Activated CD4-positive, alpha-beta T cell treated with anti-CD3 and anti-CD28 coated beads for 36 hours (primary cell): ENCODE measurements at regions not wholly inside any gene's neighbourhood (a gene's known extent, or its start where the extent isn't known, plus 50 kb on each side); places are given as distances from the start of the nearest gene placed in this dataset.

Source experiments
- ATAC-seq: fragments of 200-7000 bp; cut with Tn5 transposase; one replicate; pipeline ENCODE4 v1.10.0; 2021; ENCODE audit warnings: mild to moderate bottlenecking, moderate library complexity
- CTCF ChIA-PET: fragments of 350-600 bp; sonication (Branson Sonifier 250); formaldehyde crosslinking; loops from one replicate; lab custom pipeline; 2021; ENCODE audit warnings: antibody characterized with exemption; lab: Charles Lee
- POLR2A ChIA-PET: fragments of 350-600 bp; sonication (Branson Sonifier 250); formaldehyde crosslinking; loops from one replicate; lab custom pipeline; 2021; ENCODE audit warnings: antibody characterized with exemption, inconsistent platforms; lab: Charles Lee
- DNase-seq: peaks from one replicate; pipeline ENCODE4 v3.0.0-alpha.2; 2020
- H3K27ac Mint-ChIP-seq: one replicate; pipeline ENCODE4 v1.8.0; 2021; ENCODE audit warnings: mixed read lengths
- H3K27me3 Mint-ChIP-seq: one replicate; pipeline ENCODE4 v1.8.0; 2021; ENCODE audit warnings: mixed read lengths
- H3K36me3 Mint-ChIP-seq: one replicate; pipeline ENCODE4 v1.8.0; 2021; ENCODE audit warnings: low read depth, mixed read lengths
- H3K4me1 Mint-ChIP-seq: one replicate; pipeline ENCODE4 v1.8.0; 2021; ENCODE audit warnings: mixed read lengths
- H3K4me3 Mint-ChIP-seq: one replicate; pipeline ENCODE4 v1.8.0; 2021; ENCODE audit warnings: mild to moderate bottlenecking, moderate library complexity, mixed read lengths
- H3K9me3 Mint-ChIP-seq: one replicate; pipeline ENCODE4 v1.8.0; 2021; ENCODE audit warnings: low read depth, mixed read lengths
- intact Hi-C, 2 experiments: fragments of 100-400 bp; cut with DNase I in 1 of 2; cut with micrococcal nuclease in 1 of 2; formaldehyde crosslinking; loops; one replicate each; pipeline versions ENCODE4 v1.14.2 to v1.15.1; 2022 to 2024; cut with DNase I, micrococcal nuclease

GRCh38 chr5:34487956-34488355, 168.2 kb upstream of the RAI14 start:
- intact Hi-C loops: loop anchor here (2.0 to 5.0 kb wide), 2 partner anchors 34 to 515 kb away; no protein-coding TSS in a partner anchor
- H3K27ac Mint-ChIP-seq: no peak overlapping the region
- CTCF ChIA-PET: interaction anchor here (0.8 to 2.5 kb wide), 6 partner anchors 11 to 411 kb away, joined by 3 to 18 read pairs (median 5); no protein-coding TSS in a partner anchor
- POLR2A ChIA-PET: no interaction called here
- no peaks in the 10 kb centered on the region for H3K9me3 Mint-ChIP-seq
- H3K4me3 Mint-ChIP-seq: no peak overlapping the region
- DNase-seq (no peak), ATAC-seq (no peak)
- H3K4me1 Mint-ChIP-seq: peaks cover 4% of the 10 kb centered on the region
- H3K27me3 Mint-ChIP-seq: peaks cover 29% of the 10 kb centered on the region
- no peaks in the 10 kb centered on the region for H3K36me3 Mint-ChIP-seq

- no peak for ATAC-seq
- CTCF ChIA-PET: interaction anchor here (0.6 to 1.7 kb wide), 6 partner anchors 10 to 409 kb away, joined by 3 to 8 read pairs (median 3); no protein-coding TSS in a partner anchor
- no peaks in the 10 kb centered on the region for H3K9me3 Mint-ChIP-seq
These were observed 167.1 kb upstream of the RAI14 start for GRCh38 chr5:34488984-34489383.

GRCh38 chr5:34490506-34491250, 165.4 kb upstream of the RAI14 start:
- Mint-ChIP-seq H3K4me3 (no peak overlapping the region), H3K4me1 (no peaks in the 10 kb centered on the region), H3K36me3 (no peaks in the 10 kb centered on the region), H3K9me3 (no peaks in the 10 kb centered on the region), H3K27ac (no peak overlapping the region), H3K27me3 (peaks cover 28% of the 10 kb centered on the region)
- intact Hi-C loops: no loop called here
- ATAC-seq: no peak
- ChIA-PET CTCF (no interaction called here), POLR2A (interaction anchor here (0.5 kb wide), 1 partner anchor 425 kb away, joined by 3 read pairs; the partner anchor contains the start of genes BRIX1 and RAD1)
- DNase-seq: no peak

More at GRCh38 chr5:34488984-34489383, 167.1 kb upstream of the RAI14 start:
- H3K4me3 Mint-ChIP-seq: no peak overlapping the region
- no peaks in the 10 kb centered on the region for H3K36me3 Mint-ChIP-seq
- peaks cover 30% of the 10 kb centered on the region for H3K27me3 Mint-ChIP-seq
- POLR2A ChIA-PET: no interaction called here
- peaks cover 4% of the 10 kb centered on the region for H3K4me1 Mint-ChIP-seq
- H3K27ac Mint-ChIP-seq: no peak overlapping the region
- no peak for DNase-seq
- intact Hi-C loops: loop anchor here in 1 of 2 experiments (5.0 kb wide), 1 partner anchor 33 kb away; no protein-coding TSS in a partner anchor

GRCh38 chr5:34491251-34491620, 164.9 kb upstream of the RAI14 start:
- Mint-ChIP-seq H3K36me3 (no peaks in the 10 kb centered on the region), H3K4me3 (no peak overlapping the region), H3K9me3 (no peaks in the 10 kb centered on the region), H3K27ac (no peak overlapping the region), H3K27me3 (peaks cover 27% of the 10 kb centered on the region), H3K4me1 (no peaks in the 10 kb centered on the region)
- DNase-seq: no peak
- CTCF ChIA-PET: no interaction called here
- intact Hi-C loops: no loop called here
- POLR2A ChIA-PET: no interaction called here
- ATAC-seq: no peak

- H3K9me3 Mint-ChIP-seq: no peaks in the 10 kb centered on the region
- H3K27me3 Mint-ChIP-seq: peaks cover 8% of the 10 kb centered on the region
- ATAC-seq: no peak
- no peaks in the 10 kb centered on the region for H3K36me3 Mint-ChIP-seq
- POLR2A ChIA-PET: no interaction called here
- no peak overlapping the region for H3K4me3 Mint-ChIP-seq
- H3K4me1 Mint-ChIP-seq: peaks cover 9% of the 10 kb centered on the region
- DNase-seq: no peak
- CTCF ChIA-PET: interaction anchor here (0.6 to 1.6 kb wide), 4 partner anchors 8 to 539 kb away, joined by 3 to 6 read pairs (median 4); no protein-coding TSS in a partner anchor
- no peak overlapping the region for H3K27ac Mint-ChIP-seq
- intact Hi-C loops: no loop called here
These were observed 161.9 kb upstream of the RAI14 start for GRCh38 chr5:34494111-34494755.

- Mint-ChIP-seq H3K4me1 (peaks cover 12% of the 10 kb centered on the region), H3K4me3 (no peak overlapping the region), H3K36me3 (no peaks in the 10 kb centered on the region), H3K27ac (no peak overlapping the region), H3K27me3 (peaks cover 5% of the 10 kb centered on the region), H3K9me3 (no peaks in the 10 kb centered on the region)
- ChIA-PET CTCF (interaction anchor here (1.4 kb wide), 1 partner anchor 9 kb away, joined by 6 read pairs; no protein-coding TSS in a partner anchor), POLR2A (no interaction called here)
- no peak for DNase-seq
- intact Hi-C loops: no loop called here
- ATAC-seq: no peak
These were observed 160.9 kb upstream of the RAI14 start for GRCh38 chr5:34495178-34495577.

GRCh38 chr5:34496260-34496691, 159.9 kb upstream of the RAI14 start:
- ChIA-PET POLR2A (no interaction called here), CTCF (interaction anchor here (0.5 to 2.2 kb wide), 4 partner anchors 10 to 550 kb away, joined by 3 to 11 read pairs (median 3); no protein-coding TSS in a partner anchor)
- Mint-ChIP-seq H3K27me3 (peaks cover 7% of the 10 kb centered on the region), H3K9me3 (no peaks in the 10 kb centered on the region), H3K4me1 (peaks cover 12% of the 10 kb centered on the region), H3K27ac (no peak overlapping the region), H3K36me3 (no peaks in the 10 kb centered on the region), H3K4me3 (no peak overlapping the region)
- intact Hi-C loops: no loop called here
- DNase-seq: no peak
- ATAC-seq: no peak

- Mint-ChIP-seq H3K27ac (no peak overlapping the region), H3K36me3 (no peaks in the 10 kb centered on the region), H3K4me3 (no peak overlapping the region), H3K9me3 (no peaks in the 10 kb centered on the region), H3K4me1 (peaks cover 12% of the 10 kb centered on the region), H3K27me3 (peaks cover 7% of the 10 kb centered on the region)
- ChIA-PET POLR2A (no interaction called here), CTCF (interaction anchor here (0.5 to 2.2 kb wide), 3 partner anchors 11 to 246 kb away, joined by 3 to 11 read pairs (median 3); no protein-coding TSS in a partner anchor)
- intact Hi-C loops: no loop called here
- no peak for ATAC-seq
- no peak for DNase-seq
These were observed 159.2 kb upstream of the RAI14 start for GRCh38 chr5:34496701-34497469.

- H3K9me3 Mint-ChIP-seq: no peaks in the 10 kb centered on the region
- DNase-seq (no peak), ATAC-seq (no peak)
- no peak overlapping the region for H3K27ac Mint-ChIP-seq
- H3K27me3 Mint-ChIP-seq: peaks cover 11% of the 10 kb centered on the region
- intact Hi-C loops: no loop called here
- H3K4me3 Mint-ChIP-seq: no peak overlapping the region
- ChIA-PET POLR2A (no interaction called here), CTCF (interaction anchor here (0.6 to 2.2 kb wide), 2 partner anchors 12 to 158 kb away, joined by 3 to 11 read pairs; no protein-coding TSS in a partner anchor)
- H3K4me1 Mint-ChIP-seq: peaks cover 12% of the 10 kb centered on the region
- H3K36me3 Mint-ChIP-seq: no peaks in the 10 kb centered on the region
These were observed 158.7 kb upstream of the RAI14 start for GRCh38 chr5:34497470-34497808.

GRCh38 chr5:34498572-34498971, 157.6 kb upstream of the RAI14 start:
- Mint-ChIP-seq H3K9me3 (no peaks in the 10 kb centered on the region), H3K27me3 (peaks cover 17% of the 10 kb centered on the region), H3K27ac (peak overlapping the region; percentile 61), H3K4me1 (peaks cover 12% of the 10 kb centered on the region), H3K4me3 (no peak overlapping the region), H3K36me3 (no peaks in the 10 kb centered on the region)
- no peak for DNase-seq
- POLR2A ChIA-PET: interaction anchor here (0.8 kb wide), 1 partner anchor 417 kb away, joined by 5 read pairs; the partner anchor contains the start of genes BRIX1 and RAD1
- no peak for ATAC-seq
- intact Hi-C loops: loop anchor here (2.0 kb wide), 2 partner anchors 36 to 38 kb away; no protein-coding TSS in a partner anchor
- CTCF ChIA-PET: interaction anchor here (0.7 to 1.5 kb wide), 4 partner anchors 10 to 400 kb away, joined by 3 to 8 read pairs (median 4); no protein-coding TSS in a partner anchor
